Thyroid gland (tissue), 4 donors: ENCODE measurements at regions not wholly inside any gene's neighbourhood (a gene's known extent, or its start where the extent isn't known, plus 50 kb on each side); places are given as distances from the start of the nearest gene placed in this dataset.

Source experiments
- DNase-seq, 2 donors: peaks; one replicate each; pipeline ENCODE4 v3.0.0-alpha.2; 2019
- H3K27ac ChIP-seq, 3 donors: fragments of 200-600 bp; sonication (generic); 1 replicate in 2 of 3; 2 replicates in 1 of 3; pipeline ENCODE4 v1.5.1; 2016 to 2019; ENCODE audit warnings: mild to moderate bottlenecking in 1 of 3, moderate library complexity in 1 of 3
- H3K27me3 ChIP-seq: fragments of 200-600 bp; sonication (generic); one replicate; pipeline ENCODE4 v1.5.1; 2019
- H3K36me3 ChIP-seq, 2 donors: fragments of 200-600 bp; sonication (generic); one replicate each; pipeline ENCODE4 v1.5.1; 2016 to 2019
- H3K4me1 ChIP-seq, 2 donors: fragments of 200-600 bp; sonication (generic); one replicate each; pipeline ENCODE4 v1.5.1; 2017 to 2019
- H3K4me3 ChIP-seq, 3 donors: fragments of 200-600 bp; sonication (generic); replicated peaks in 1 of 3; 1 replicate in 2 of 3; 2 replicates in 1 of 3; pipeline ENCODE4 v1.5.1; 2016; ENCODE audit warnings: mild to moderate bottlenecking in 1 of 3
- H3K9me3 ChIP-seq: fragments of 200-600 bp; sonication (generic); one replicate; pipeline ENCODE4 v1.5.1; 2017
- POLR2A ChIP-seq, 2 donors: fragments of 450-650 bp; IDR thresholded peaks; one replicate each; pipeline ENCODE4 v1.6.1; 2017; ENCODE audit warnings: antibody characterized with exemption in 2 of 2, mild to moderate bottlenecking in 2 of 2, moderate library complexity in 1 of 2
- WGBS, 2 donors: methylation state at CpG; one replicate each; pipeline ENCODE4 v1.1.5; 2017; 5-methylcytosine and 5-hydroxymethylcytosine counted together
- intact Hi-C: fragments of 100-400 bp; cut with DNase I; formaldehyde crosslinking; loops from one replicate; pipeline ENCODE4 v1.15.1; 2023
- TF ChIP-seq, protein P1 (sequence below), 6 experiments: fragments of 200-600 bp in 3 of 6; fragments of 450-650 bp in 3 of 6; sonication (generic) in 3 of 6; IDR thresholded peaks; one replicate each; pipeline ENCODE4 v1.5.1; 2016 to 2019; ENCODE audit warnings: antibody characterized with exemption in 6 of 6, mild to moderate bottlenecking in 2 of 6, inconsistent platforms in 1 of 6, moderate library complexity in 1 of 6

DNA sequence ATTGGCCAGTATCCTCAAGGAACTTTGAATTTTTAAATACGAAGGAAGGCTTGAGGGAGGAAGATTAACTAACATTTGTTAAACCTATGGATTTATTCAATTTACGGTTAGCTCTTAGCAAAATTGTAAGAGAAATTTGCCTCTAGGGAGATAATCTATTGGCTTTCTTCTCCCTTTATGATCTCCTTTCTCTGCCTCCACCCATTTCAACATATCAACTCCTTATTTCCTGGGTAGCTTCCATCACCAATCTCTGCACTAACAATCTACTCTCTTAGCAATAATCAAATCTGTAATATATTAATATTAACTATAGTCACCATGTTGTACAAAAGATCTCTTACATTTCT, 233.9 kb upstream of the CSNK1A1L start:
- Histone ChIP-seq H3K27me3 (no peaks in the 10 kb centered on the region), H3K4me1 (no peaks in the 10 kb centered on the region), H3K27ac (no peak overlapping the region), H3K9me3 (no peaks in the 10 kb centered on the region), H3K4me3 (no peak overlapping the region), H3K36me3 (no peaks in the 10 kb centered on the region)
- WGBS, 2 donors: 90 to 93% methylated on average over 2 of the region's 2 CpGs
- no peak for TF ChIP-seq POLR2A (IDR thresholded peaks at IDR 0.05)
- TF ChIP-seq, protein P1, sequence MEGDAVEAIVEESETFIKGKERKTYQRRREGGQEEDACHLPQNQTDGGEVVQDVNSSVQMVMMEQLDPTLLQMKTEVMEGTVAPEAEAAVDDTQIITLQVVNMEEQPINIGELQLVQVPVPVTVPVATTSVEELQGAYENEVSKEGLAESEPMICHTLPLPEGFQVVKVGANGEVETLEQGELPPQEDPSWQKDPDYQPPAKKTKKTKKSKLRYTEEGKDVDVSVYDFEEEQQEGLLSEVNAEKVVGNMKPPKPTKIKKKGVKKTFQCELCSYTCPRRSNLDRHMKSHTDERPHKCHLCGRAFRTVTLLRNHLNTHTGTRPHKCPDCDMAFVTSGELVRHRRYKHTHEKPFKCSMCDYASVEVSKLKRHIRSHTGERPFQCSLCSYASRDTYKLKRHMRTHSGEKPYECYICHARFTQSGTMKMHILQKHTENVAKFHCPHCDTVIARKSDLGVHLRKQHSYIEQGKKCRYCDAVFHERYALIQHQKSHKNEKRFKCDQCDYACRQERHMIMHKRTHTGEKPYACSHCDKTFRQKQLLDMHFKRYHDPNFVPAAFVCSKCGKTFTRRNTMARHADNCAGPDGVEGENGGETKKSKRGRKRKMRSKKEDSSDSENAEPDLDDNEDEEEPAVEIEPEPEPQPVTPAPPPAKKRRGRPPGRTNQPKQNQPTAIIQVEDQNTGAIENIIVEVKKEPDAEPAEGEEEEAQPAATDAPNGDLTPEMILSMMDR (IDR thresholded peaks at IDR 0.05): no peak
- intact Hi-C loops: no loop called here
- no peak for DNase-seq

DNA sequence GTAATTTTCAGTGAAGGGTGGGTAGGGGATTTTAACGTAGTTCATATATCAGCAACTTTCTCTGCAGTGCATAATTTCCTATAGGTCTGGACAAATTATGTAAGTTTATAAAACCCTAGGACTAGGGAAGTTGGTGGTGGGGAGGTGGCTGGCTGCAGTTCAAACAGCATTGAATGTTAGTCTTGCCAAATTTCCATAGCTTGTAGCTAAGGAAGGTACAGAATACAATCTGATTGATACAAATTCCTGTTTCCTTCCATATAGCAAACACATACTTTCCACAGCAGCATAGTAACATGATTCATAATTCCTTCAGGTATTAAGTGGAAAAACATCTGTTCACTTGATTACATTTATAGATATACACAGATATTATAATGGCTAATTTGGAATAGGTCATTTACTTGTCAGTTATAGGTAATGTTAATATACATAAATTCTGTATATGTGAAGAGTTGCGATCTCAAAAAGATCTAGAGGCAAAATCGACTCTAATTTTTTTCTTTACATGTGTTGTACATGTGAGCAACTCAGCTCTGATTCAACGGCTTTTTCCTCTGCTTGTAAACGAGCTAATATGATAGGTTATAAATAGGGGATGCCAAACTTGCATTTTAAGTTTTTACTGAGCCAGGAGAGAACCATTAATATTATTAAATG, 233.4 kb upstream of the CSNK1A1L start:
- WGBS, 2 donors: 53 to 73% methylated on average over 5 of the region's 5 CpGs
- Histone ChIP-seq H3K4me1 (no peaks in the 10 kb centered on the region), H3K4me3 (no peak overlapping the region), H3K9me3 (no peaks in the 10 kb centered on the region), H3K36me3 (no peaks in the 10 kb centered on the region), H3K27me3 (no peaks in the 10 kb centered on the region), H3K27ac (no peak overlapping the region)
- intact Hi-C loops: no loop called here
- DNase-seq: no peak
- TF ChIP-seq, protein P1 (IDR thresholded peaks at IDR 0.05): no peak
- TF ChIP-seq POLR2A (IDR thresholded peaks at IDR 0.05): no peak

DNA sequence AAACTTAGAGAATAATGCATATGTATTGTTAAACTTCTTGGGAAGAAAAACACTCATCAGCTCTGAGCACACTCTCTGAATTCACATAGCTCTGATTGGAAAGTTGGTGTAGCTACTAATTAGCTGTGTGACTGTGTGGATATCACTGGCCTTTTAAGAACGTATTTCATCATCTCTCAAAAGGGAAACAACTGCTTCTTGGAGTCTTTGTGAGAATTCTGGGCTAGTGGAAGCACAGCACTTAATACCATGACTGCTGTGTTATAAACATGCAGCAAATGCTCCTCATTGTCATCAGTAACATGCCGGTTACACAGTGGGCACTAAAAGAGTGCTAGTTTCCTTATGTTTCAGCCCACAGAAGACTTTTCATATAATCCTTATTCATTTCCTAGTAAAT, 220.9 kb upstream of the CSNK1A1L start:
- no peak overlapping the region for H3K4me3 ChIP-seq
- H3K9me3 ChIP-seq: no peaks in the 10 kb centered on the region
- WGBS, 2 donors: 71 to 77% methylated on average over 2 of the region's 2 CpGs
- no peaks in the 10 kb centered on the region for H3K36me3 ChIP-seq
- H3K4me1 ChIP-seq: no peaks in the 10 kb centered on the region
- DNase-seq: no peak
- no peaks in the 10 kb centered on the region for H3K27me3 ChIP-seq
- TF ChIP-seq, protein P1 (IDR thresholded peaks at IDR 0.05): no peak
- no peak for TF ChIP-seq POLR2A (IDR thresholded peaks at IDR 0.05)
- no peak overlapping the region for H3K27ac ChIP-seq
- intact Hi-C loops: no loop called here

DNA sequence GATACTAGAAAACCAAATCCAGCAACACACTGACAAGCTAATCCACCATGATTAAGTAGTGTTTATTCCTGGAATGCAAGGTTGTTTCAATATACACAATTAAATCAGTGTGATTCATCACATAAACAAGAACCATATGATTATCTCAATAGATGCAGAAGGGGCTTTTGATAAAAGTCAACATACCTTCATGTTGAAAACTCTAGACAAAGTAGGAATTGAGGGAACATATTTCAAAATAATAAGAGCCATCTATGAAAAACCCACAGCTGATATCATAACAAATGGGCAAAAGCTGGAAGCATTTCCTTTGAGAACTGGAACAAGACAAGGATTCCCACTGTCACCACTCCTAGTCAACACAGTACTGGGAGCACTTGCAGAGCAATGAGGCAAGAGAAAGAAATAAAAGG, 213.6 kb upstream of the CSNK1A1L start:
- intact Hi-C loops: no loop called here
- H3K4me3 ChIP-seq: no peak overlapping the region
- no peak for TF ChIP-seq POLR2A (IDR thresholded peaks at IDR 0.05)
- no peaks in the 10 kb centered on the region for H3K36me3 ChIP-seq
- H3K9me3 ChIP-seq: no peaks in the 10 kb centered on the region
- DNase-seq: no peak
- no peak overlapping the region for H3K27ac ChIP-seq
- no peaks in the 10 kb centered on the region for H3K4me1 ChIP-seq
- no peaks in the 10 kb centered on the region for H3K27me3 ChIP-seq

DNA sequence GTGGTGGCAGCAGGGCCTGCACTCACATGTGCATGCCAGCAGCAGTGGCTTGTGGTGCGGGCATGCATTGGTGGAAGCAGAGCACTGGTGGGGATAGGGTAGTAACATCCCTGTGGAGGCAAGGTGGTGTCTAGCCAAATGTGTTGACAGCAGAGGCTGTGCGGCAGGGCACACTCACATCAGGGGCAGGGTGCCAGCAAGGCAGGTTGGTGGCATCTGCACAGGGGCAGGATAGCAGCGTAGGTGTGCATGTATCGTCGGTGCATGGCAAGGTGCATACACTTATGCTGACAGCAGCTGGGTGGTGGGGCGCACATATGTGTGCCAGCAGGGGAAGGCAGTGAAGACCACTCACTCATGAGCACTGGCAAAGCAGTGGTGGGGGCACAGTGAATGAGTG, 211.5 kb upstream of the CSNK1A1L start:
- H3K27ac ChIP-seq: no peak overlapping the region
- H3K4me1 ChIP-seq: no peaks in the 10 kb centered on the region
- intact Hi-C loops: no loop called here
- H3K27me3 ChIP-seq: no peaks in the 10 kb centered on the region
- WGBS, 2 donors: 93 to 100% methylated on average over 6 of the region's 6 CpGs
- no peaks in the 10 kb centered on the region for H3K36me3 ChIP-seq
- DNase-seq: no peak
- no peak overlapping the region for H3K4me3 ChIP-seq
- H3K9me3 ChIP-seq: no peaks in the 10 kb centered on the region
- TF ChIP-seq POLR2A (IDR thresholded peaks at IDR 0.05): no peak
- TF ChIP-seq, protein P1 (IDR thresholded peaks at IDR 0.05): no peak

DNA sequence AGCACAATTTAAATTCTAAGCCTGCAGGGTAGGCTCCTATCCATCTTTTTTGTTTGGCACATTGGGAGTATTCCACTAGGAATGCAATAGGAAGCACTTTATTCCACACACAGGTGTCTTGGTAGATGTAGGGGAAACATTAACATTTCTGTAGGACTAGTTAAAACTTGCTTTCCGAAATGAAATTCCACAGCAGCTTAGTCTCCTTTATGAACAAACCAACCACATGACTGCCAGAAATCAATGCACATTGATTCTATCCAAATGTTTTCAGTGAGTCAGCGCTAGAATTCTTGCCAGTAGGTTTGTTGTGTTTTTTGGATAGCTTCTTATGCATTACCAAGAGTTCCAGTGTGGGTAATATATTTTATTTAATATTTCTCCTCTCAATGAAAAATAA, 207.9 kb upstream of the CSNK1A1L start:
- Histone ChIP-seq H3K9me3 (no peaks in the 10 kb centered on the region), H3K27me3 (no peaks in the 10 kb centered on the region), H3K4me3 (no peak overlapping the region), H3K27ac (no peak overlapping the region), H3K36me3 (no peaks in the 10 kb centered on the region), H3K4me1 (no peaks in the 10 kb centered on the region)
- WGBS, 2 donors: 68 to 73% methylated on average over 2 of the region's 2 CpGs
- no peak for TF ChIP-seq POLR2A (IDR thresholded peaks at IDR 0.05)
- TF ChIP-seq, protein P1 (IDR thresholded peaks at IDR 0.05): no peak
- intact Hi-C loops: no loop called here
- no peak for DNase-seq
